Fibroblast of mammary gland (primary cell): ENCODE measurements at regions not wholly inside any gene's neighbourhood (a gene's known extent, or its start where the extent isn't known, plus 50 kb on each side); places are given as distances from the start of the nearest gene placed in this dataset.
A peak's percentile ranks its signal among the peaks of the same experiment; 100 is the strongest.

ENCODE experiments used
- DNase-seq: peaks from one replicate; pipeline ENCODE4 v3.0.0-alpha.2; 2010; ENCODE audit warnings: low read depth
- H3K4me3 ChIP-seq: 2 replicates; pipeline ENCODE4 v1.5.1; 2011; ENCODE audit warnings: low read depth, mild to moderate bottlenecking, low read length, moderate library complexity; ENCODE audit not compliant: control insufficient read depth
- TF ChIP-seq, protein P1 (sequence below): conservative IDR thresholded peaks from 2 replicates; pipeline ENCODE4 v1.5.1; 2011; ENCODE audit warnings: low read depth, low read length, inconsistent platforms; ENCODE audit not compliant: control insufficient read depth, insufficient read depth

DNA sequence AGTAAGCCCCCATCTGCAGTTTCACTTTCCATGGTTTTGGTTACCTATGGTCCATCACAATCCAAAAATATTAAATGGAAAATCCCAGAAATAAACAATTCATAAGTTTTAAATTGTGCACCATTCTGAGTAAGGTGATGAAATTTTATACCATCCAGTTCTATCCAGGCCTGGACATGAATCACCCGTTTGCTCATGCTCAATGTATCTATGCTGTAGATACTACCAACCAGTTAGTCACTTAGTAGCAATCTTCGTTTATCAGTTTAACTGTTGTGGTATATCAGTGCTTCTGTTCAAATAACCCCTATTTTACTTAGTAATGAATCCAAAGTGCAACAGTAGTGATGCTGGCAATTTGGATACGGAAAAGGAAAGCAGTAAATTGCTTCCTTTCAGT is 381.9 kb upstream of the AGTR1 start:
- peak; percentile 27 for DNase-seq
- no peak overlapping the region for H3K4me3 ChIP-seq
- TF ChIP-seq, protein P1, sequence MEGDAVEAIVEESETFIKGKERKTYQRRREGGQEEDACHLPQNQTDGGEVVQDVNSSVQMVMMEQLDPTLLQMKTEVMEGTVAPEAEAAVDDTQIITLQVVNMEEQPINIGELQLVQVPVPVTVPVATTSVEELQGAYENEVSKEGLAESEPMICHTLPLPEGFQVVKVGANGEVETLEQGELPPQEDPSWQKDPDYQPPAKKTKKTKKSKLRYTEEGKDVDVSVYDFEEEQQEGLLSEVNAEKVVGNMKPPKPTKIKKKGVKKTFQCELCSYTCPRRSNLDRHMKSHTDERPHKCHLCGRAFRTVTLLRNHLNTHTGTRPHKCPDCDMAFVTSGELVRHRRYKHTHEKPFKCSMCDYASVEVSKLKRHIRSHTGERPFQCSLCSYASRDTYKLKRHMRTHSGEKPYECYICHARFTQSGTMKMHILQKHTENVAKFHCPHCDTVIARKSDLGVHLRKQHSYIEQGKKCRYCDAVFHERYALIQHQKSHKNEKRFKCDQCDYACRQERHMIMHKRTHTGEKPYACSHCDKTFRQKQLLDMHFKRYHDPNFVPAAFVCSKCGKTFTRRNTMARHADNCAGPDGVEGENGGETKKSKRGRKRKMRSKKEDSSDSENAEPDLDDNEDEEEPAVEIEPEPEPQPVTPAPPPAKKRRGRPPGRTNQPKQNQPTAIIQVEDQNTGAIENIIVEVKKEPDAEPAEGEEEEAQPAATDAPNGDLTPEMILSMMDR = no peak

DNA sequence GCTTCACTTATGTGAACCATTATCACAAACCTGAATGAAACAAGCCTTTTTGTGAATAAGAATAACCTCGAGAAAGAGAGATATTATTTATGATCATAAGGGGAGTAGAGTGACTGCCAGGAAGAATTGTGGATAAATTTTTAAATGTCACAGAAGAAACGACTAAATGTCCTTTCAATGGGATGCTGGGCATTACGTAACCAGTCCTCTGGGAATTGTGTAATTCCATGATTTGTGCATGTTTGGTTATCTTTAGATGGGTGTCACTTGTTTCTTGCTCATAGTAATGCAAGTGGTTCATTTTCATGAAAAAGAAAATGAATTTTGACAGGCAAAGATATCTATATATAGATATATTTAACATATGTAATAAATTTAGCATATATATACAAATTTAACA is 379.5 kb upstream of the AGTR1 start:
- TF ChIP-seq, protein P1 = no peak
- peak; percentile 44 for DNase-seq
- H3K4me3 ChIP-seq = no peak overlapping the region

DNA sequence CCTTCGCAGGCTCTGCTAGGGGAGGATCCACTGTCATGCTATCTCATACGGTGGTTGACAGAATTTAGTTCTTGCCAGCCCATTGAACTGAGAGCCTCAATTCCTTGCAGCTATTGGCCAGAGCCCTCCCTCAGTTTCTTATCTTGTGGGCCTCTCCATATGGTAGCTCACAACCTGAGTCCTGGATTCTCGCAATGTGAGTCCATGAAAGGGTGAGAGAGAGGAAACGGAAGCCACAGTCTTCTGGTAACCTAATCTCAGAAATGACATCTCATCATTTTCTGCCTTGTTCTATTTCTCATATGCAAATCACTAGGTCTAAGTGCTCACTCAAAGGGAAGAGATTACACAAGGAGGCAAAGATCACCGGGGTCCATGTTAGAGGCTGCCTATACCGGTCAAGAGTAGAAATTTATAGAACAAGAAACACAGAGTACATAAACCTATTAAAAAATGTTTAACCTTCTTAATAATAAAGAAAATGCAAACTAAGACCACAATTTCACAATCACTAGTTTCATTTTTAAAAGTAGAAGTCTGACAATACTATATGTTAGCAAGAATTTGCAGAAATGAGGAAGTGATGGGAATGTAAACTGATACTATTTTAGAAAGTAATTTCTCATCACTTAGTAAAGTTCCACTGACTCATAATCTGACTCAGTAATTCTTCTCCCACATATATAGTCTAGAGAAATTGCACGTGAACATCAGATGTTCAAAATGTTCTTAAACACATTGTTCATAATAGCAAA is 378.4 kb upstream of the AGTR1 start:
- no peak overlapping the region for H3K4me3 ChIP-seq
- TF ChIP-seq, protein P1 = no peak
- DNase-seq = peak; percentile 90

DNA sequence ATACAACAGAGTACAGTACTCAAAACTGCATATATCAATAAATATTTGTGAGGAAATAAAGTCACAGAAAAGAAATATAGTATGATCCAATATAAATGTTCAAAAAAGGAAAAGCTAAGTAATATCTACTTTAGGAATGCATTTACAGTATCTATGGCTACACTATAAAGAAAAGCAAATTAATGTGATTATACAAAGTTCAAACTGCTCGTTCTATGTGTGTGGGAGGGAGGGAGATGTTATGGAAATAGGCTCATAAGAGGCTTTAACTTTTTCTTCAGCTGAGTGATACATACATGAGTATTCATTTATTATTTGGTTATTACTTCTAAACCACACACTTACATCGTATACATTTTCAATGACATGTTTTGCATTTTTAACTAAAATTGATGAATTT is 377.7 kb upstream of the AGTR1 start:
- peak; percentile 18 for DNase-seq
- no peak overlapping the region for H3K4me3 ChIP-seq
- TF ChIP-seq, protein P1 = no peak

DNA sequence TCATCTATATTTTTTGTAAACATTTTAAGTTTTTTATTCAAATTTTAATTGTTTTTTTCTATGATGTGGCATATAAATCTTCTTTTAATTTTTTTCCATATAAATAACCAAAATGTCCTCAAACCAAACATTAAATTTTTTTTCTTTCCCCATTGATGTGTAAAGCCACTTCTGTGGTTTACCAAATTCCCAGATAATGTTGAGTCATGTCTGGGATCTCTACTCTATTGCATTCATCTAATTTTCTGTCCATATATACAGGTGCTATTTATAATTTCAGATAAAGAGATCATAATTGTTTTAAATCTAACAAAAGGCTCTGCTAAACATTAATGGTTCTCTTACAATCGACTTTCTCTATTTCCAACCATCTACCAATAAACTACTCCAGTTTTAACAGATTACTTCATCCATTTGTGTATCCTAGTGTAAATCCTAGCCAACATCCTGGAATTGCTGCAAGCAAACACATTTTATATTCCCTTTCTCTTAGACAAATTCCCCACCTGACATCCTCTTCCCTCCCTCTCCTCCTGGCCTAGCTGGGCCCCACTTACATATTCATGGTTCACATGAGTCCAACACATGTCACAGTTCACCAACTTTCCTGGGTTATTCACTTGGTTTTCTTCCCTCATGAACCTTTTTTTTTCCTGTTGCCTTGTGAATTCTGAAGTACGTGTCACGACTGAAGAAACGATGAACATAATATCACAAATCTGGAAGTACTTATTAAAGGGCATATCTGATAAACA is 368.0 kb upstream of the AGTR1 start:
- peak; percentile 47 for DNase-seq
- TF ChIP-seq, protein P1 = no peak

DNA sequence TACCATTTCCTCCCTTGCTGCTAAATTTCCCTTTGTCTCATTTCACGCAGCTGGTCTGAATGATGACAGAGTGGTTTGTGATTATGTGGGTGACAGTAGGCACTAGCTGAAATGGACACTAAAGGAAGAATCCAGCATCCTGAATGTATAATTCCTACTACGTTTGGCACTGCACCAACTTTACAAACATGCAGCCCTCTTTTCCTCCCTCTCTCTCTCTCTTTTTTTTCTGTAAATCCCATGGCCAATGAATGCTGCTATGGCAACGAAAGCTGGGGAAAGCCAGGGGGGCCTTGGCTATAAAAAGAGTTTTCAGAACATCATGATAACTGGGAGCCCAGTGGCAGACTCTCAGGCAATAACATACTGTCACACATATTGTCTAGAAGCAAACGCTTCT is 367.2 kb upstream of the AGTR1 start:
- no peak overlapping the region for H3K4me3 ChIP-seq
- TF ChIP-seq, protein P1 = no peak
- no peak for DNase-seq

More for the DNA sequence above, 368.0 kb upstream of the AGTR1 start:
- H3K4me3 ChIP-seq = no peak overlapping the region
